Activated CD4-positive, alpha-beta T cell treated with anti-CD3 and anti-CD28 coated beads for 36 hours (primary cell): ENCODE measurements at regions not wholly inside any gene's neighbourhood (a gene's known extent, or its start where the extent isn't known, plus 50 kb on each side); places are given as distances from the start of the nearest gene placed in this dataset.

ENCODE experiments used
- ATAC-seq: fragments of 200-7000 bp; cut with Tn5 transposase; one replicate; pipeline ENCODE4 v1.10.0; 2021; ENCODE audit warnings: mild to moderate bottlenecking, moderate library complexity
- CTCF ChIA-PET: fragments of 350-600 bp; sonication (Branson Sonifier 250); formaldehyde crosslinking; loops from one replicate; lab custom pipeline; 2021; ENCODE audit warnings: antibody characterized with exemption; lab: Charles Lee
- POLR2A ChIA-PET: fragments of 350-600 bp; sonication (Branson Sonifier 250); formaldehyde crosslinking; loops from one replicate; lab custom pipeline; 2021; ENCODE audit warnings: antibody characterized with exemption, inconsistent platforms; lab: Charles Lee
- DNase-seq: peaks from one replicate; pipeline ENCODE4 v3.0.0-alpha.2; 2020
- H3K27ac Mint-ChIP-seq: one replicate; pipeline ENCODE4 v1.8.0; 2021; ENCODE audit warnings: mixed read lengths
- H3K27me3 Mint-ChIP-seq: one replicate; pipeline ENCODE4 v1.8.0; 2021; ENCODE audit warnings: mixed read lengths
- H3K36me3 Mint-ChIP-seq: one replicate; pipeline ENCODE4 v1.8.0; 2021; ENCODE audit warnings: low read depth, mixed read lengths
- H3K4me1 Mint-ChIP-seq: one replicate; pipeline ENCODE4 v1.8.0; 2021; ENCODE audit warnings: mixed read lengths
- H3K4me3 Mint-ChIP-seq: one replicate; pipeline ENCODE4 v1.8.0; 2021; ENCODE audit warnings: mild to moderate bottlenecking, moderate library complexity, mixed read lengths
- H3K9me3 Mint-ChIP-seq: one replicate; pipeline ENCODE4 v1.8.0; 2021; ENCODE audit warnings: low read depth, mixed read lengths
- intact Hi-C, 2 experiments: fragments of 100-400 bp; cut with DNase I in 1 of 2; cut with micrococcal nuclease in 1 of 2; formaldehyde crosslinking; loops; one replicate each; pipeline versions ENCODE4 v1.14.2 to v1.15.1; 2022 to 2024; cut with DNase I, micrococcal nuclease

DNA sequence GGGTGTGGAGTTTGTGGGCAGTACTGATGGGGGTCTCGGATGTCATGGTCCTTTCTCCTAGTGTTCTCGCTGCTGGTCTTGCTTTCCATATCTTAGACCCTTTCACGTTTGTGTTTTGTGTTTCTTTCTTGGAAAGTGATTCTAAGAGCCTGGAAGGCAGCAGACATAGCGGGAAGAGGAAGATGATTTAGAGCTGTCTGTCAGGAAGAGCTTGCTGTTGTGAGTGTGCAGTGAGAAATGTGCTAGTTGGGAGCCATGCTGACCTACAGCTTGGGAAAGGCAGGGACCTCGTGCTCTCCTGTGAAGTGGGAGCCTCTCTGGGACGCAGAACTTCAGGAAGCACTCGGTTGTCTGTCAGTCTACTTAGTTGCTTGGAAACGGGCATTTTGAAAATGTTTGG lies 122.2 kb downstream of the ZNF518B start:
- POLR2A ChIA-PET, result no interaction called here
- intact Hi-C loops, result no loop called here
- Mint-ChIP-seq H3K4me1 (no peaks in the 10 kb centered on the region), H3K36me3 (no peaks in the 10 kb centered on the region), H3K27me3 (peaks cover 8% of the 10 kb centered on the region), H3K4me3 (no peak overlapping the region), H3K27ac (no peak overlapping the region), H3K9me3 (no peaks in the 10 kb centered on the region)
- CTCF ChIA-PET, result no interaction called here
- DNase-seq (no peak), ATAC-seq (no peak)

- no peaks in the 10 kb centered on the region for H3K9me3 Mint-ChIP-seq
- no peaks in the 10 kb centered on the region for H3K36me3 Mint-ChIP-seq
- DNase-seq (no peak), ATAC-seq (no peak)
- POLR2A ChIA-PET, result no interaction called here
- H3K4me3 Mint-ChIP-seq, result no peak overlapping the region
- no peak overlapping the region for H3K27ac Mint-ChIP-seq
- no peaks in the 10 kb centered on the region for H3K4me1 Mint-ChIP-seq
- H3K27me3 Mint-ChIP-seq, result peaks cover 8% of the 10 kb centered on the region
- intact Hi-C loops, result no loop called here
- CTCF ChIA-PET, result no interaction called here
These were observed 122.7 kb downstream of the ZNF518B start for GRCh38 chr4:10334506-10335028.

GRCh38 chr4:10333942-10334341 lies 123.3 kb downstream of the ZNF518B start:
- H3K27me3 Mint-ChIP-seq, result peaks cover 8% of the 10 kb centered on the region
- no peak for DNase-seq
- ChIA-PET POLR2A (no interaction called here), CTCF (no interaction called here)
- H3K4me3 Mint-ChIP-seq, result no peak overlapping the region
- no peaks in the 10 kb centered on the region for H3K4me1 Mint-ChIP-seq
- intact Hi-C loops, result no loop called here
- H3K36me3 Mint-ChIP-seq, result no peaks in the 10 kb centered on the region
- no peaks in the 10 kb centered on the region for H3K9me3 Mint-ChIP-seq
- H3K27ac Mint-ChIP-seq, result no peak overlapping the region
- ATAC-seq, result no peak

DNA sequence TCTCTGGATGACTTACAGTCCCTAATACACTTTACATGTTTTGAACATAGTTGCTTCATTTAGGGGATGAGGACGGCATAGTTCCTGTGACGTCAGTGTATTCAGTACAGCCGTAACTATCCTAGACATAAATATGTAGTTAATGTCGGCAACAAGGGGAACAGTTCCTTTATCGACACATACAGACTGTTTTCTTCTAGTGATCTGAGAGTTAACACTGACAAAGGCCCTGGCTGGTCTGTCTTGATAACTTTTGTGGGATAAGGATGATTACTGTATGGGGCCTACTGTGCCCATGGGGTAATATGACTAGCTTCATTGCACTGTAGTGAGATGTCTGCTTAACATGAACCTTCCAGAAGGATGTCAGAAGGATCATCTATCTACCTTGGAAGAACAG lies 131.2 kb downstream of the ZNF518B start:
- Mint-ChIP-seq H3K36me3 (no peaks in the 10 kb centered on the region), H3K27me3 (no peaks in the 10 kb centered on the region), H3K9me3 (no peaks in the 10 kb centered on the region), H3K4me1 (no peaks in the 10 kb centered on the region), H3K4me3 (no peak overlapping the region), H3K27ac (no peak overlapping the region)
- intact Hi-C loops, result no loop called here
- POLR2A ChIA-PET, result no interaction called here
- ATAC-seq (no peak), DNase-seq (no peak)
- CTCF ChIA-PET, result interaction anchor here (0.6 kb wide), 1 partner anchor 1891 kb away, joined by 3 read pairs; no protein-coding TSS in a partner anchor

DNA sequence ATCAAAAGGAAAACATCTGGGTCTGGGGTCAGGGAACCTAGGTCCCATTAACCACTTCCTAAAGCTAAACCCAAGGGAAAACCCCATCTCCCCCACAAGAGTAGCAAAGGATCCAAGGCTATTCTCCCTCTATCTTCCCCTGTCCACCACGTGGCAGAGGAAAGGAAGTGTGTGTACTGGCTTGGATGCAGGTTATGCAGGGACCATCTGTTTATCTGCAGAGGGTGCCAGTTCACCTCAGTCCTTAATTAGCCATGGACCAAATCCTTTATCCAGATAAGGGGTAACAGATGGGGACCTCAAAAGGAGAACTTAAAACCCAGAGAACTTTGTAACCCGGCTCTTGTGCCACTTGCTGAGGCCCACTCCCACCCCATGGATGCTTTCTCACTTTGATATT lies 135.3 kb downstream of the ZNF518B start:
- DNase-seq (no peak), ATAC-seq (no peak)
- no peaks in the 10 kb centered on the region for H3K27me3 Mint-ChIP-seq
- CTCF ChIA-PET, result interaction anchor here (0.7 kb wide), 1 partner anchor 63 kb away, joined by 3 read pairs; no protein-coding TSS in a partner anchor
- H3K4me1 Mint-ChIP-seq, result no peaks in the 10 kb centered on the region
- intact Hi-C loops, result no loop called here
- H3K27ac Mint-ChIP-seq, result no peak overlapping the region
- no peak overlapping the region for H3K4me3 Mint-ChIP-seq
- POLR2A ChIA-PET, result no interaction called here
- H3K36me3 Mint-ChIP-seq, result no peaks in the 10 kb centered on the region
- H3K9me3 Mint-ChIP-seq, result no peaks in the 10 kb centered on the region

GRCh38 chr4:10320130-10320529 lies 137.1 kb downstream of the ZNF518B start:
- no peak overlapping the region for H3K4me3 Mint-ChIP-seq
- CTCF ChIA-PET, result interaction anchor here (0.6 to 1.9 kb wide), 2 partner anchors 162 to 230 kb away, joined by 3 to 6 read pairs; no protein-coding TSS in a partner anchor

GRCh38 chr4:10317345-10317744 lies 139.9 kb downstream of the ZNF518B start:
- no peak overlapping the region for H3K27ac Mint-ChIP-seq
- ChIA-PET POLR2A (no interaction called here), CTCF (no interaction called here)
- DNase-seq (no peak), ATAC-seq (no peak)
- no peaks in the 10 kb centered on the region for H3K27me3 Mint-ChIP-seq
- intact Hi-C loops, result no loop called here
- no peaks in the 10 kb centered on the region for H3K36me3 Mint-ChIP-seq
- H3K4me1 Mint-ChIP-seq, result no peaks in the 10 kb centered on the region
- no peaks in the 10 kb centered on the region for H3K9me3 Mint-ChIP-seq
- no peak overlapping the region for H3K4me3 Mint-ChIP-seq

More at GRCh38 chr4:10320130-10320529, 137.1 kb downstream of the ZNF518B start:
- Mint-ChIP-seq H3K36me3 (no peaks in the 10 kb centered on the region), H3K27ac (no peak overlapping the region), H3K9me3 (no peaks in the 10 kb centered on the region), H3K4me1 (no peaks in the 10 kb centered on the region), H3K27me3 (no peaks in the 10 kb centered on the region)
- DNase-seq, result no peak
- ATAC-seq, result no peak
- intact Hi-C loops, result no loop called here
- POLR2A ChIA-PET, result no interaction called here

DNA sequence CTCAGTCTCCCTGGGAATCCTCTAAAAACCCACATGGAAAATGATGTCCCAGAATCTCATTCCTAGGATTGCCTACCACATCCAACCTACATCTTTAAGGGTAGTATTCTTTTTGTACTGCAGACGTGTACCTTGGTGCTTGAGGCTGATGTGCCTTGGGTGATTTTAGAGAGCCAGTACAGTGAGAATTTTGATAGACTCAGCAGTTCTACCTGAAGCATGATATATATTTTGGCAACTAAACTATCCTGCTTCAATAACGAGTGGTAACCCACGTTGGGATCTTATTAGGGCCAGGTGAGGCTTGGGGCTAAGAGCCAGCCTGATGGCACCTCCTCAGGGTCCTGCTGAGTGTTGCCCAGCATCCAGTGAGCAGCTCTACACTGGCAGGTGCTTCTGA lies 140.4 kb downstream of the ZNF518B start:
- no peak overlapping the region for H3K27ac Mint-ChIP-seq
- intact Hi-C loops, result no loop called here
- no peak overlapping the region for H3K4me3 Mint-ChIP-seq
- H3K9me3 Mint-ChIP-seq, result no peaks in the 10 kb centered on the region
- DNase-seq (no peak), ATAC-seq (no peak)
- H3K4me1 Mint-ChIP-seq, result no peaks in the 10 kb centered on the region
- no peaks in the 10 kb centered on the region for H3K27me3 Mint-ChIP-seq
- ChIA-PET POLR2A (no interaction called here), CTCF (no interaction called here)
- H3K36me3 Mint-ChIP-seq, result no peaks in the 10 kb centered on the region

DNA sequence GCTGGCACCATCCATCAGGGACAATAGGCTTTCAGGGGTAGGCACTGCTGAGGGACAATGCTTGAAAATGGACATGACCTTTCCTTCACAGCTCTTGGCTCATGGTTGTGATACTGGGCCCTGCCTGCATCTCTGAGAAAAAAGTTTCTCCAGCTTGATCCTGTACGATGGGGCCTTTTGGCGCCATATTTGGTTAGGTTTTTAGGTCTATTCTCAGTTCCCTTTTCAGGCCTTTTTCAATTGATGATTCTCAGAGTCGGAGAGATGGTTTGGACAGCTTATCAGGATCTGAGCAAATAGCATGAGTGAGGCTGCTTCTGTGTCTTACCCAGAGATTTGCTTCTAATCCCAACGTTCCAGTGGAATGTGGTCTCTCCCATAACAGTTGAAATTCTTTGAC lies 141.6 kb downstream of the ZNF518B start:
- ATAC-seq (no peak), DNase-seq (no peak)
- Mint-ChIP-seq H3K4me1 (no peaks in the 10 kb centered on the region), H3K9me3 (no peaks in the 10 kb centered on the region), H3K4me3 (no peak overlapping the region), H3K27ac (no peak overlapping the region), H3K27me3 (no peaks in the 10 kb centered on the region), H3K36me3 (no peaks in the 10 kb centered on the region)
- intact Hi-C loops, result no loop called here
- CTCF ChIA-PET, result no interaction called here
- POLR2A ChIA-PET, result interaction anchor here (0.6 kb wide), 1 partner anchor 624 kb away, joined by 3 read pairs; no protein-coding TSS in a partner anchor

DNA sequence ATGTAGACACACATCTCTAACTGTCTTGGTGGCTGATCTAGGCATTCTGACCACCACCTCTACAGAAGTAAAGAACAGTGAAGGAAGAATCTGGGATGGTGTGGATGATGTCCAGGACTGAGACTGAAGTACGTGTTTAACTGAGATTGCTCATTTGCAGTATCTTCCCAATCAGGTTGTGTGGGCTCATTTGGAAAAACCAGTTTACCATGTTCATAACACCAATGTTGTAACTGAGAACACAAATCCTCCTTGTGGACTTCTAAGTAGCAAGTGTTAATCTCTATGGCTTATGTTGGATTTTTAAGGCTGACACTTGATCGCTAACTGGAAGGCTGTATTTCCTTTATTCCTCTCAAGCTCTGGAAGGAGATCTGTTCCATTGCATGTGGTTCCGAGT lies 144.7 kb downstream of the ZNF518B start:
- intact Hi-C loops, result no loop called here
- Mint-ChIP-seq H3K4me3 (no peak overlapping the region), H3K36me3 (no peaks in the 10 kb centered on the region), H3K27ac (no peak overlapping the region), H3K9me3 (no peaks in the 10 kb centered on the region), H3K4me1 (no peaks in the 10 kb centered on the region), H3K27me3 (no peaks in the 10 kb centered on the region)
- ChIA-PET POLR2A (no interaction called here), CTCF (interaction anchor here (0.7 kb wide), 1 partner anchor 19 kb away, joined by 3 read pairs; no protein-coding TSS in a partner anchor)
- no peak for DNase-seq
- no peak for ATAC-seq

DNA sequence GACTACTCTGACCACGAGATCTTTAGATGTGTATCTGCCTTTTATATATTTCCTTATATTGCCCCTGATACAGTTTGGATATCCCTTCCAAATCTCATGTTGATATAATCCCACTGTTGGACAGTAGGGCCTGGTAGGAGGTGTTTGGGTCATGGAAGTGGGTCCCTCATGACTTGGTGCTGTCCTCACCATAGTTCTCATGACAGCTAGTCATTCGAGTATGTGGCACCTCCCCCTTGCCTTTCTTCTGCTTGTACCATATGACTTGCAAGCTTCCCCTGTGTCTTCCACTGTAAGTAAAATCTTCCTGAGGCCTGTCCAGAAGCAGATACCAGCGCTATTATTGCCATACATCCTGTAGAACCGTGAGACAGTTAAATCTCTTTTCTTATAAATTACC lies 145.3 kb downstream of the ZNF518B start:
- Mint-ChIP-seq H3K4me1 (no peaks in the 10 kb centered on the region), H3K27me3 (no peaks in the 10 kb centered on the region), H3K4me3 (no peak overlapping the region), H3K36me3 (no peaks in the 10 kb centered on the region), H3K9me3 (no peaks in the 10 kb centered on the region), H3K27ac (no peak overlapping the region)
- intact Hi-C loops, result no loop called here
- CTCF ChIA-PET, result interaction anchor here (0.7 kb wide), 1 partner anchor 18 kb away, joined by 3 read pairs; no protein-coding TSS in a partner anchor
- DNase-seq, result no peak
- POLR2A ChIA-PET, result no interaction called here
- no peak for ATAC-seq

- no peak for DNase-seq
- Mint-ChIP-seq H3K9me3 (no peaks in the 10 kb centered on the region), H3K27ac (no peak overlapping the region), H3K4me1 (no peaks in the 10 kb centered on the region), H3K27me3 (peaks cover 4% of the 10 kb centered on the region), H3K36me3 (no peaks in the 10 kb centered on the region), H3K4me3 (no peak overlapping the region)
- ChIA-PET POLR2A (no interaction called here), CTCF (no interaction called here)
- intact Hi-C loops, result no loop called here
- no peak for ATAC-seq
These were observed 151.4 kb downstream of the ZNF518B start for GRCh38 chr4:10305816-10306215.
